WTC11 (cell line): ENCODE measurements at regions not wholly inside any gene's neighbourhood (a gene's known extent, or its start where the extent isn't known, plus 50 kb on each side); places are given as distances from the start of the nearest gene placed in this dataset.

Experiments used
- ATAC-seq: fragments of 200-7000 bp; cut with Tn5 transposase; 2 replicates; pipeline ENCODE4 v1.10.0; 2021; ENCODE audit warnings: mild to moderate bottlenecking, moderate library complexity
- CTCF ChIA-PET: fragments of 300-600 bp; sonication (Branson Sonifier 250); formaldehyde crosslinking; loops from one replicate; lab custom pipeline; 2021; ENCODE audit warnings: antibody characterized with exemption; lab: Charles Lee
- POLR2A ChIA-PET: fragments of 350-600 bp; sonication (Branson Sonifier 250); formaldehyde crosslinking; loops from one replicate; lab custom pipeline; 2021; ENCODE audit warnings: antibody characterized with exemption; lab: Charles Lee
- DNase-seq: peaks from one replicate; pipeline ENCODE4 v3.0.0; 2021; ENCODE audit warnings: low spot score
- H3K27ac Mint-ChIP-seq: 2 replicates; pipeline ENCODE4 v1.8.0; 2021; ENCODE audit warnings: mixed read lengths
- H3K27me3 Mint-ChIP-seq: 2 replicates; pipeline ENCODE4 v1.8.0; 2021; ENCODE audit warnings: low read depth, mild to moderate bottlenecking, moderate library complexity, mixed read lengths
- H3K36me3 Mint-ChIP-seq: 2 replicates; pipeline ENCODE4 v1.8.0; 2021; ENCODE audit warnings: mixed read lengths
- H3K4me1 Mint-ChIP-seq: 2 replicates; pipeline ENCODE4 v1.8.0; 2022; ENCODE audit warnings: mixed read lengths
- H3K4me3 Mint-ChIP-seq: 2 replicates; pipeline ENCODE4 v1.8.0; 2021; ENCODE audit warnings: mild to moderate bottlenecking, moderate library complexity, mixed read lengths
- H3K9me3 Mint-ChIP-seq: 2 replicates; pipeline ENCODE4 v1.8.0; 2021; ENCODE audit warnings: mixed read lengths
- ELF4 ChIP-seq: sonication (generic); formaldehyde crosslinking; IDR thresholded peaks from 2 replicates; pipeline ENCODE4 v1.8.1; 2022; ENCODE audit warnings: low read depth, mild to moderate bottlenecking, moderate library complexity, missing genetic modification reagents
- GRHL2 ChIP-seq: fragments of 250-450 bp; sonication (Bioruptor Pico); IDR thresholded peaks from 2 replicates; pipeline ENCODE4 v1.8.0; 2022; ENCODE audit warnings: mild to moderate bottlenecking, moderate library complexity; ENCODE audit not compliant: insufficient replicate concordance, severe bottlenecking
- HMGA2 ChIP-seq: fragments of 250-450 bp; sonication (Bioruptor Pico); IDR thresholded peaks from 2 replicates; pipeline ENCODE4 v1.4.0; 2021; ENCODE audit warnings: mild to moderate bottlenecking, moderate library complexity
- JAZF1 ChIP-seq: fragments of 250-450 bp; sonication (Bioruptor Pico); IDR thresholded peaks from 2 replicates; pipeline ENCODE4 v1.9.0; 2021; ENCODE audit warnings: moderate library complexity, mild to moderate bottlenecking, inconsistent platforms
- NR3C1 ChIP-seq: sonication (generic); formaldehyde crosslinking; conservative IDR thresholded peaks from 2 replicates; pipeline ENCODE4 v1.8.1; 2023; ENCODE audit warnings: low read depth, mild to moderate bottlenecking, missing genetic modification reagents
- SOX15 ChIP-seq: fragments of 250-450 bp; sonication (Bioruptor Pico); IDR thresholded peaks from 2 replicates; pipeline ENCODE4 v1.9.0; 2021; ENCODE audit warnings: mild to moderate bottlenecking
- ZNF121 ChIP-seq: sonication (generic); formaldehyde crosslinking; IDR thresholded peaks from 2 replicates; pipeline ENCODE4 v1.8.0; 2023; ENCODE audit warnings: missing genetic modification reagents
- TF ChIP-seq, protein P1 (sequence below): sonication (generic); formaldehyde crosslinking; IDR thresholded peaks from 2 replicates; pipeline ENCODE4 v1.8.1; 2023; ENCODE audit warnings: mild to moderate bottlenecking, missing genetic modification reagents, borderline replicate concordance
- TF ChIP-seq, protein P2 (sequence below): sonication (generic); formaldehyde crosslinking; IDR thresholded peaks from 2 replicates; pipeline ENCODE4 v1.8.1; 2023; ENCODE audit warnings: mild to moderate bottlenecking, missing genetic modification reagents, moderate library complexity
- TF ChIP-seq, protein P3 (sequence below): sonication (generic); formaldehyde crosslinking; IDR thresholded peaks from 2 replicates; pipeline ENCODE4 v1.8.0; 2022; ENCODE audit warnings: missing genetic modification reagents
- TF ChIP-seq, protein P4 (sequence below): sonication (generic); formaldehyde crosslinking; IDR thresholded peaks from 2 replicates; pipeline ENCODE4 v1.8.0; 2023; ENCODE audit warnings: missing genetic modification reagents
- TF ChIP-seq, protein P5 (sequence below): fragments of 250-450 bp; sonication (Bioruptor Pico); IDR thresholded peaks from 2 replicates; pipeline ENCODE4 v1.9.0; 2021; ENCODE audit warnings: mild to moderate bottlenecking
- TF ChIP-seq, protein P6 (sequence below): sonication (generic); formaldehyde crosslinking; IDR thresholded peaks from 2 replicates; pipeline ENCODE4 v1.8.1; 2022; ENCODE audit warnings: low read depth, missing genetic modification reagents, borderline replicate concordance
- TF ChIP-seq, protein P7 (sequence below): sonication (generic); formaldehyde crosslinking; IDR thresholded peaks from 2 replicates; pipeline ENCODE4 v1.8.1; 2023; ENCODE audit warnings: mild to moderate bottlenecking, missing genetic modification reagents

- Mint-ChIP-seq H3K27me3 (no peaks in the 10 kb centered on the region), H3K27ac (no peak overlapping the region), H3K4me3 (no peak overlapping the region), H3K9me3 (0 out of 2 replicates have a peak, but pooled peaks cover 3% of the 10 kb centered on the region), H3K36me3 (no peaks in the 10 kb centered on the region), H3K4me1 (peaks cover 8% of the 10 kb centered on the region)
- POLR2A ChIA-PET: no interaction called here
- TF ChIP-seq, protein P1, sequence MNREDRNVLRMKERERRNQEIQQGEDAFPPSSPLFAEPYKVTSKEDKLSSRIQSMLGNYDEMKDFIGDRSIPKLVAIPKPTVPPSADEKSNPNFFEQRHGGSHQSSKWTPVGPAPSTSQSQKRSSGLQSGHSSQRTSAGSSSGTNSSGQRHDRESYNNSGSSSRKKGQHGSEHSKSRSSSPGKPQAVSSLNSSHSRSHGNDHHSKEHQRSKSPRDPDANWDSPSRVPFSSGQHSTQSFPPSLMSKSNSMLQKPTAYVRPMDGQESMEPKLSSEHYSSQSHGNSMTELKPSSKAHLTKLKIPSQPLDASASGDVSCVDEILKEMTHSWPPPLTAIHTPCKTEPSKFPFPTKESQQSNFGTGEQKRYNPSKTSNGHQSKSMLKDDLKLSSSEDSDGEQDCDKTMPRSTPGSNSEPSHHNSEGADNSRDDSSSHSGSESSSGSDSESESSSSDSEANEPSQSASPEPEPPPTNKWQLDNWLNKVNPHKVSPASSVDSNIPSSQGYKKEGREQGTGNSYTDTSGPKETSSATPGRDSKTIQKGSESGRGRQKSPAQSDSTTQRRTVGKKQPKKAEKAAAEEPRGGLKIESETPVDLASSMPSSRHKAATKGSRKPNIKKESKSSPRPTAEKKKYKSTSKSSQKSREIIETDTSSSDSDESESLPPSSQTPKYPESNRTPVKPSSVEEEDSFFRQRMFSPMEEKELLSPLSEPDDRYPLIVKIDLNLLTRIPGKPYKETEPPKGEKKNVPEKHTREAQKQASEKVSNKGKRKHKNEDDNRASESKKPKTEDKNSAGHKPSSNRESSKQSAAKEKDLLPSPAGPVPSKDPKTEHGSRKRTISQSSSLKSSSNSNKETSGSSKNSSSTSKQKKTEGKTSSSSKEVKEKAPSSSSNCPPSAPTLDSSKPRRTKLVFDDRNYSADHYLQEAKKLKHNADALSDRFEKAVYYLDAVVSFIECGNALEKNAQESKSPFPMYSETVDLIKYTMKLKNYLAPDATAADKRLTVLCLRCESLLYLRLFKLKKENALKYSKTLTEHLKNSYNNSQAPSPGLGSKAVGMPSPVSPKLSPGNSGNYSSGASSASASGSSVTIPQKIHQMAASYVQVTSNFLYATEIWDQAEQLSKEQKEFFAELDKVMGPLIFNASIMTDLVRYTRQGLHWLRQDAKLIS (CRISPR knock-in tag): no peak
- TF ChIP-seq GRHL2 (CRISPR knock-in tag): no peak
- TF ChIP-seq, protein P2, sequence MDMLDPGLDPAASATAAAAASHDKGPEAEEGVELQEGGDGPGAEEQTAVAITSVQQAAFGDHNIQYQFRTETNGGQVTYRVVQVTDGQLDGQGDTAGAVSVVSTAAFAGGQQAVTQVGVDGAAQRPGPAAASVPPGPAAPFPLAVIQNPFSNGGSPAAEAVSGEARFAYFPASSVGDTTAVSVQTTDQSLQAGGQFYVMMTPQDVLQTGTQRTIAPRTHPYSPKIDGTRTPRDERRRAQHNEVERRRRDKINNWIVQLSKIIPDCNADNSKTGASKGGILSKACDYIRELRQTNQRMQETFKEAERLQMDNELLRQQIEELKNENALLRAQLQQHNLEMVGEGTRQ (CRISPR knock-in tag): no peak
- TF ChIP-seq HMGA2 (CRISPR knock-in tag): no peak
- TF ChIP-seq, protein P3, sequence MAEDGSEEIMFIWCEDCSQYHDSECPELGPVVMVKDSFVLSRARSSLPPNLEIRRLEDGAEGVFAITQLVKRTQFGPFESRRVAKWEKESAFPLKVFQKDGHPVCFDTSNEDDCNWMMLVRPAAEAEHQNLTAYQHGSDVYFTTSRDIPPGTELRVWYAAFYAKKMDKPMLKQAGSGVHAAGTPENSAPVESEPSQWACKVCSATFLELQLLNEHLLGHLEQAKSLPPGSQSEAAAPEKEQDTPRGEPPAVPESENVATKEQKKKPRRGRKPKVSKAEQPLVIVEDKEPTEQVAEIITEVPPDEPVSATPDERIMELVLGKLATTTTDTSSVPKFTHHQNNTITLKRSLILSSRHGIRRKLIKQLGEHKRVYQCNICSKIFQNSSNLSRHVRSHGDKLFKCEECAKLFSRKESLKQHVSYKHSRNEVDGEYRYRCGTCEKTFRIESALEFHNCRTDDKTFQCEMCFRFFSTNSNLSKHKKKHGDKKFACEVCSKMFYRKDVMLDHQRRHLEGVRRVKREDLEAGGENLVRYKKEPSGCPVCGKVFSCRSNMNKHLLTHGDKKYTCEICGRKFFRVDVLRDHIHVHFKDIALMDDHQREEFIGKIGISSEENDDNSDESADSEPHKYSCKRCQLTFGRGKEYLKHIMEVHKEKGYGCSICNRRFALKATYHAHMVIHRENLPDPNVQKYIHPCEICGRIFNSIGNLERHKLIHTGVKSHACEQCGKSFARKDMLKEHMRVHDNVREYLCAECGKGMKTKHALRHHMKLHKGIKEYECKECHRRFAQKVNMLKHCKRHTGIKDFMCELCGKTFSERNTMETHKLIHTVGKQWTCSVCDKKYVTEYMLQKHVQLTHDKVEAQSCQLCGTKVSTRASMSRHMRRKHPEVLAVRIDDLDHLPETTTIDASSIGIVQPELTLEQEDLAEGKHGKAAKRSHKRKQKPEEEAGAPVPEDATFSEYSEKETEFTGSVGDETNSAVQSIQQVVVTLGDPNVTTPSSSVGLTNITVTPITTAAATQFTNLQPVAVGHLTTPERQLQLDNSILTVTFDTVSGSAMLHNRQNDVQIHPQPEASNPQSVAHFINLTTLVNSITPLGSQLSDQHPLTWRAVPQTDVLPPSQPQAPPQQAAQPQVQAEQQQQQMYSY: no peak
- TF ChIP-seq, protein P4, sequence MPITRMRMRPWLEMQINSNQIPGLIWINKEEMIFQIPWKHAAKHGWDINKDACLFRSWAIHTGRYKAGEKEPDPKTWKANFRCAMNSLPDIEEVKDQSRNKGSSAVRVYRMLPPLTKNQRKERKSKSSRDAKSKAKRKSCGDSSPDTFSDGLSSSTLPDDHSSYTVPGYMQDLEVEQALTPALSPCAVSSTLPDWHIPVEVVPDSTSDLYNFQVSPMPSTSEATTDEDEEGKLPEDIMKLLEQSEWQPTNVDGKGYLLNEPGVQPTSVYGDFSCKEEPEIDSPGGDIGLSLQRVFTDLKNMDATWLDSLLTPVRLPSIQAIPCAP (CRISPR knock-in tag): no peak
- TF ChIP-seq ZNF121 (CRISPR knock-in tag): no peak
- no peak for TF ChIP-seq JAZF1 (CRISPR knock-in tag)
- TF ChIP-seq, protein P5, sequence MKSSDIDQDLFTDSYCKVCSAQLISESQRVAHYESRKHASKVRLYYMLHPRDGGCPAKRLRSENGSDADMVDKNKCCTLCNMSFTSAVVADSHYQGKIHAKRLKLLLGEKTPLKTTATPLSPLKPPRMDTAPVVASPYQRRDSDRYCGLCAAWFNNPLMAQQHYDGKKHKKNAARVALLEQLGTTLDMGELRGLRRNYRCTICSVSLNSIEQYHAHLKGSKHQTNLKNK (CRISPR knock-in tag): no peak
- TF ChIP-seq NR3C1 (CRISPR knock-in tag): no peak
- TF ChIP-seq SOX15 (CRISPR knock-in tag): no peak
- TF ChIP-seq, protein P6, sequence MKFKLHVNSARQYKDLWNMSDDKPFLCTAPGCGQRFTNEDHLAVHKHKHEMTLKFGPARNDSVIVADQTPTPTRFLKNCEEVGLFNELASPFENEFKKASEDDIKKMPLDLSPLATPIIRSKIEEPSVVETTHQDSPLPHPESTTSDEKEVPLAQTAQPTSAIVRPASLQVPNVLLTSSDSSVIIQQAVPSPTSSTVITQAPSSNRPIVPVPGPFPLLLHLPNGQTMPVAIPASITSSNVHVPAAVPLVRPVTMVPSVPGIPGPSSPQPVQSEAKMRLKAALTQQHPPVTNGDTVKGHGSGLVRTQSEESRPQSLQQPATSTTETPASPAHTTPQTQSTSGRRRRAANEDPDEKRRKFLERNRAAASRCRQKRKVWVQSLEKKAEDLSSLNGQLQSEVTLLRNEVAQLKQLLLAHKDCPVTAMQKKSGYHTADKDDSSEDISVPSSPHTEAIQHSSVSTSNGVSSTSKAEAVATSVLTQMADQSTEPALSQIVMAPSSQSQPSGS (CRISPR knock-in tag): no peak
- TF ChIP-seq, protein P7, sequence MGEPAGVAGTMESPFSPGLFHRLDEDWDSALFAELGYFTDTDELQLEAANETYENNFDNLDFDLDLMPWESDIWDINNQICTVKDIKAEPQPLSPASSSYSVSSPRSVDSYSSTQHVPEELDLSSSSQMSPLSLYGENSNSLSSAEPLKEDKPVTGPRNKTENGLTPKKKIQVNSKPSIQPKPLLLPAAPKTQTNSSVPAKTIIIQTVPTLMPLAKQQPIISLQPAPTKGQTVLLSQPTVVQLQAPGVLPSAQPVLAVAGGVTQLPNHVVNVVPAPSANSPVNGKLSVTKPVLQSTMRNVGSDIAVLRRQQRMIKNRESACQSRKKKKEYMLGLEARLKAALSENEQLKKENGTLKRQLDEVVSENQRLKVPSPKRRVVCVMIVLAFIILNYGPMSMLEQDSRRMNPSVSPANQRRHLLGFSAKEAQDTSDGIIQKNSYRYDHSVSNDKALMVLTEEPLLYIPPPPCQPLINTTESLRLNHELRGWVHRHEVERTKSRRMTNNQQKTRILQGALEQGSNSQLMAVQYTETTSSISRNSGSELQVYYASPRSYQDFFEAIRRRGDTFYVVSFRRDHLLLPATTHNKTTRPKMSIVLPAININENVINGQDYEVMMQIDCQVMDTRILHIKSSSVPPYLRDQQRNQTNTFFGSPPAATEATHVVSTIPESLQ (CRISPR knock-in tag): no peak
- TF ChIP-seq ELF4 (CRISPR knock-in tag): no peak
- CTCF ChIA-PET: no interaction called here
- DNase-seq: no peak
- no peak for ATAC-seq
Measured at GRCh38 chr16:59878999-59879398, 1144.9 kb upstream of the GOT2 start.
